GM18868 (cell line): ENCODE measurements at regions not wholly inside any gene's neighbourhood (a gene's known extent, or its start where the extent isn't known, plus 50 kb on each side); places are given as distances from the start of the nearest gene placed in this dataset.

Source experiments
- ATAC-seq: cut with Tn5 transposase; IDR thresholded peaks from one replicate; pipeline ENCODE4 v1.9.1; 2021; ENCODE audit warnings: mild to moderate bottlenecking, moderate library complexity; ENCODE audit not compliant: unreplicated experiment

DNA sequence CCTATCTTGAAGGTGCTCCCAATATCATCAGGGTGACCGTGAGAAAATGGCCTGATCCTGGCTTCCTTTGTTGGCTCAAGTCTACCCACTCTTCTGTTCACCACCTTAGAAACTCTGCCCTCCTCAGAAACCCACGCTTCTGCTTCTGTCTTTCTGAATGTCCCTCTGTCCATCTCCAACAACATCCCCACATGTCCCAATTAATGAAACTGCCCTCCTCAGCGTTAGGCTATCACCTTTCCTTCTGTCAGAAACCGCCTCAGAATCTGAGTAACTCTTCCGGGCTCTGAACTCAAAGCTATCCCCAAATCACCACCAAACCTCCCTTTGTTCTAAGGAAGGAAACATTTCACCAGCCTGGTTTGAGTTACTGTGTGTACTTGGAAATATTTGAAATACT is 315.8 kb upstream of the ZNF32 start:
- no peak for ATAC-seq

DNA sequence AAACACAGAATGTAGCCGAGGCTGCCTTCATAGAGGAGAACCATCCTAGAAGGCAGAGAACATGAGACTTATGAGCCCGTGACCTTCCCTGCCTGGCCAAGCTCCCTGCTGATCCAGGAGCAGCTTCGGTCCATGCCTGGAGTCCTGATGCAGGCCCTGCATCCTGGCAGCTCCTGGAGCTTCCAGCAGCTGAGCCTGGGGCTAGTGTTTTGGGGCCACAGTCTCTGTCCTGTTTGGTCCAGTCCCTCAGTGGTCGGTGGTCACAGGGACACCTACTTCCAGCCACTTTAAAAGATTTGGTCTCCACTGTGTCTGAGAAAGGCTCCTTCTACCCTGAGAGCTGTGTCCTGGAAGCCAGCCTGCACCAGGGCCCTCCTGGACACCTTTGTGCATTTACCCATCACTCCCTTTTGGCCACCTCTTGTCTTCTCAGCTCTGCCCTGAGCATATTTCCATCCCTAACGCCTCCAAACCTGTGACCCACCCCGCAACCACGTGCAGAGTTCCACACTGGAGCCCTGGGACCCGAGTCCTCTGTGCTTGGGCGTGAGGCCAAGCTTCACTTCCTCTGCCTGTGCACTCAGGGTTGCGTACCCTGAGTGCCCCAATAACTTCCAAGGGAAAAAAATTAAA is 315.2 kb upstream of the ZNF32 start:
- peak; percentile 36 for ATAC-seq

DNA sequence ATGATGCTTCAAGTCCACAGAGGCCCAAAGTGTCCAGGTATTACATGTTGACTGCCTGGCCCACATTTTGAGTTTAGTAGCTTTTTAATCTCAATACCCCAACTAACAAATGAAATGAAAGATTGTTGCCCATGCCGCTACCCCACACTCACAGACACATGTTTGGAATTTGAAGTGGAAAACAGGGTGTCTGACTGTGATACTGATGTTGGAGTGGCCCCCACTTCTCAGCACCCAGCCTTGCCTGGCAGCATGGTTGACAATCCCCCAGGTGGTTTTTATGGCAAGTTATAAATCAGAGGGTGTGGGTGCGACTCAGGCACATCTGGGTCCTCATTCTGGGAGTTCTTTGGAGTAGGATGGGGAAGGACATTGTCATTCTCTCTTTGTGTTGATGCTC is 314.7 kb upstream of the ZNF32 start:
- no peak for ATAC-seq

DNA sequence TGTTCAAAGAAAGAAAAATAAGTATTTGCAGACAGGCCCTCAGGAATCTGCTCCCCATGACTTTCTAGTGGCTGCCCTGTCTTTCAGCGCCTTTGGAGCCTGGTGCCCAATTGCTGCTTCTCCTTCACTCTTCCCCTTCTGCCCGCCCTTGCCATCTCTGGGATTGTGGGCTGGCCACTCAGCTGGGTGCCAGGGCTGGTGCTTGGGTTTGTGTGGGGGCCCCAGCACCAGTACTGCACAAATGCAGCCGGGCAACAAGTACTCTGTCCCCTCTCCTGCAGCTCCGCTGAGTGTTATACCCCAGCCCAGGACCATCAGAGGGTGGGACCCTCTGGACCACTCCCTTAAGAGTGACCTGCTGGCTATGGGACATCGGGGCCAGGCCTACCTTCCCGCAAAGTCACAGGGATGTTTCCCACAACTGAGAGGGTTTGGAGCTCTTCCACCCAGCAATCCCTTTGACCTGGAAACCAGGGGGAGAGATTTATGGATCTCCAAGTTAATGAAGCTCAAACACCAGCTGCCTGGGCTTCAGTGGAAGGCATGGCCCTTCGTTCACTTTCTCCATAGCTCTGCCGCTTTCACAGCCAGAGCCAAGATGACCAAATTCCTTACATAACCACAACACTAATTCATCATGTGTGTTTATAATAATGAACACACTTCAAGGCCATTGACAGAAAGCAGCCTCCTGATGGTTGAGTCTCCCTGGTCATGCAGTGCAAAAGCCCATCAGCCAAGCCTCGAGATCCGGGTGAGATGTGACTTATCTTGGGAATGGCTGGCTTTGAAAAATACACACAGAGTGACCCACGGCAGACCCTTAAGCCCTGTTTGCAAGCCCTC is 313.9 kb upstream of the ZNF32 start:
- ATAC-seq: no peak

DNA sequence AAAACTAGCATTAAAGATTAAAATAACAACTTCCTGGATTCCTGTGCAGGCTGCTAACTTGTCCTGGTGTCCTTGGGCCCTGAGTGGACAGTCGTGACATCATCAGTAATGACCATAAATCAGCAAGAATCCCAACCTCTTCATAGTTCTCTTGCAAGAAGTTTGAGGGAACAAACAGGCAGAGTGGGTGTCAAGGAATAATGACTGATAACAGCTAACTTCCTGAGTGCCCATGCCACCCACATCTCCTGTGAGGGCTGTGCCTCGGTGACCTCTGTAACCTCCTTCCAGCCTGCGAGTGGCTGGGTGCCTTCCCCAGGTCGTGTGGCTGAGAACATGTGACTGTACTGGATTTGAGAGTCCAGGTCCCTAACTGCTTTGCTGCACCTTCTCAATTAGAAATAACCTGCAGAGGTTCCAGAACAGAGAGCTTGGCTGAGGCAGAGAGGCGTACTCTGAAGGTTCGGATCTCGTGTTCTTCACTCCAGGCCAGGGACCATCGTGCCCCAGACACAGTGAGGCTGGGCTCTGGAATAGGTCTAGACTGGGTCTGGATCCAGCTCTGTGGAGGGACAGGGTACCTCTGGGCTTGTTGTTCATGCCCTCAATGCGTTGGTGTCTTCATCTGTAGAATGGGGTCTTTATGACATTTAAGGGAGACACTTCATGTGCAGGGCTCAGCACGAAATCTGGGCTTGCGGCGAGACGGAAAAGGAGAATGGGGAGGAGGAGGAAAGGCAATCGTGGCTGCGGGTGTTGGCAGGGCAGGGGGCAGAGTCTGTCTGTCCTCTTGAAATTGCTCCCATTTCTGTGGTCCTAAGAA is 313.1 kb upstream of the ZNF32 start:
- no peak for ATAC-seq

DNA sequence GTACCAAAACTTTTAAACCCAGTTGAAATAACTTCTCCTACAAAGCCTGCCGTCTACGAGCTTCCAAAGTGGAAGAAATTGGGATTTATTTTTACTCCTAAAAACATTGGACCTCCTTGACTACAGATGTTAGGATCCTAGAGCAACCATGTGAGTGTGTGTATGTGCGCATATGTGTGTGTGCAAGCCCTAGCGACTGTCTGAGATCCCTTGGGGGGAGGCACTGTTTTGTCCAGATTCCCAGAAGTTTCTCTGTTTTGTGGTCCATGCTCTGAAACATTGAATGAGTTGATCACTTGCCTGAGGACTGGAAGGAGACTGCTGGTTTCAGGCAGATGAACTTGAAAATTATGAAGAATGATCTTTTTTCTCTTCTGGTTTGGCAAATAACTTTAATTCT is 312.3 kb upstream of the ZNF32 start:
- ATAC-seq: no peak

DNA sequence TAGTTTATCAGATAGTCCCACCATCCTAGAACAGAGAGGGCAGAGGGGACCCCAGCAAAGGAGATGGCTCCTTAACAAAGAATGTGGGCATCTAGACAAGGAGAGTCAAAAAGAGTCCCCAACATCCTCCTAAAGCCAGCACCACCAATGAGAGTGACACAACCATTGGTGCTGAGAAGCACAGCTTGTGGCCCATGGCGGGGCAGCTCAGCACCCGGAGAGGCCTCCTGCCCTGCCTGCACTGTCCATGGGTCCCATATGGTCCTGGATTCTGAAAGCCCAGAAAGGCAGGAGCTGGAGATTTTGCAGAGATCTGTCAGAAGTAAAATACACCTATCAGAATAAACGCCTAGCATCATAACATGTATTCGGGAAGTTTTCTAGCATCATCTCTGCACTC is 311.8 kb upstream of the ZNF32 start:
- no peak for ATAC-seq

DNA sequence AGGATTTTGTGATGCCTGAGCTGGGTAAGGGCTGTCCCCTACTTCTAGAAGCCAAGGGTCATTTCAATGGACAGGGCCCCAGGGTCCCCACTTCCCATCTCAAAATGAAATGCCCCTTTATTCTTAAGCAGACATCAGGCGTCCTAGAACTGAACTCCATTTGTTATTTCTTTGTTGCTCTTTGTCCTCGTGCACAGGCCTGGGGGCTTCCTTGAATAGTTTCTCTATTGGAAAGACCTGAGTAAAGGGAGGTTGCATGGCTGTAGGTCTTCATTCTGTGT is 311.4 kb upstream of the ZNF32 start:
- ATAC-seq: no peak

DNA sequence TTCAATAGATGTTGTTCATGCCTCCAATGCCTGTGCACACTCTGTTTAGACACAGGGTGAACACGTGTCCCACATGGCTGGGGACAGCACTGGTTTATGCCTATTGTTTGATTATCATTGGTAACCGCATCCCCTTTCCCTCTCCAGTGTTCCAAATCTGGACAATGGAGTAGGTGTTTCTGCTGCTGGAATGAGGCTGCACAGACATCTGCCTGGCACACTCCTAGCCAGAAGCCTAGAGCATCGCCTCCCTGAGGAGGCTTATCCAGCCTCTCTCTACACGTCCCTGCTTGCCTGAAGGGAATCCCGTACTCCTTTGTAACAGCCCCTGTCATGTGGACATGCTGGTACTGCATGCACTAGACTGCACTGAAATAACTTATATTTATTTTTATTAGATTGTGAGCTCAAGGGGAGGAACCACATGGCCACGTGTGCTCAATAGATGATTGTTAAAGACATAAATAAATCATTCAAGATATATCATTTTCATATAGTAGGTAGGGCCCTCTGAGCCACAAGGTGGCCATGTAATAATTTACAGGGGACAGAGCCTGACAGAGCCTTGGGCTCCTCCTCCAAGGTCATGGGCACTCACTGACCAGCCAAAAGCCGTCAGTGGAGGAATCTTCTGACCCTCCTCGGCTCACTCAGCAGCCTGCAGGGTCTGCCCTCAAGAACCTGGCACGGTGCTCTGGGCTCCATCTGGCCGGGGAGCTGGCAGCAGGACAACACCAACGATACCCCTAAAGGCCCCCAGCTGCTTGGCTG is 310.9 kb upstream of the ZNF32 start:
- no peak for ATAC-seq

DNA sequence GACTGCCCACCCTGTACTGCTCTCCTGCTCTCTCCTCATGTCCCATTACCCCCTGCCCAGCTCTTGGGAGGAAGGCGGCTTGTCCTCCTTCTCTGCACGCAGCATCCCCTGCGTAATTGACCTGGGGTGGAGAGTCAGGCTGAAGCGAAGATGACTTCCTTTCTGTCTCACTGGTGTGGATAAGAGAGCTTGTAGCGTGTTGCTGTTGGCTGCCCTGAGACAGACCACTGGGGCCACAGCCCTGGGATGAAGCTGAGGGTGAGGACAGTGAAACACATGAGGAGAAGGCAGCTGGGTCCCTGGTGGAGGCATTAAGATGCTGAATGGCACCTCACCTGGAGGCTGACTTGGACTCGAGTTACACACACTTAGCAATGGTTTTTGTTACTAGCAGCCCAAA is 310.3 kb upstream of the ZNF32 start:
- ATAC-seq: no peak

DNA sequence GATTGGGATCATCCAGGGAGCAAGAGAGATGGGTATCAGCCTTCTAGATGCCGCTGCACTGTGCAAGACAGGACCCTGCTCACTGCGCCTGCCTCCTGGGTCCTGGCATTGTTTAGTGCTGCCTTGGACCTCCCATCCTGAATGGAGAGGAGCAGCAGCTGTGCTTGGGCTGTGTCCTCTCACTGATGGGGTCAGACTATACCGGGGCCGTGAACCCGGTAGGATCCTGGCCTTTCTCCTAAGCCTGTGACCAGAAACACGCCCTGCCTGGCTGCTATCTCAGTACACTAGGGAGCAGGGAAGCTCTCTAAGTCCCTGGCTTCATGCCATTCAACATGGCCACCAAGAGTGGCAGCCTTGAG is 309.4 kb upstream of the ZNF32 start:
- no peak for ATAC-seq

DNA sequence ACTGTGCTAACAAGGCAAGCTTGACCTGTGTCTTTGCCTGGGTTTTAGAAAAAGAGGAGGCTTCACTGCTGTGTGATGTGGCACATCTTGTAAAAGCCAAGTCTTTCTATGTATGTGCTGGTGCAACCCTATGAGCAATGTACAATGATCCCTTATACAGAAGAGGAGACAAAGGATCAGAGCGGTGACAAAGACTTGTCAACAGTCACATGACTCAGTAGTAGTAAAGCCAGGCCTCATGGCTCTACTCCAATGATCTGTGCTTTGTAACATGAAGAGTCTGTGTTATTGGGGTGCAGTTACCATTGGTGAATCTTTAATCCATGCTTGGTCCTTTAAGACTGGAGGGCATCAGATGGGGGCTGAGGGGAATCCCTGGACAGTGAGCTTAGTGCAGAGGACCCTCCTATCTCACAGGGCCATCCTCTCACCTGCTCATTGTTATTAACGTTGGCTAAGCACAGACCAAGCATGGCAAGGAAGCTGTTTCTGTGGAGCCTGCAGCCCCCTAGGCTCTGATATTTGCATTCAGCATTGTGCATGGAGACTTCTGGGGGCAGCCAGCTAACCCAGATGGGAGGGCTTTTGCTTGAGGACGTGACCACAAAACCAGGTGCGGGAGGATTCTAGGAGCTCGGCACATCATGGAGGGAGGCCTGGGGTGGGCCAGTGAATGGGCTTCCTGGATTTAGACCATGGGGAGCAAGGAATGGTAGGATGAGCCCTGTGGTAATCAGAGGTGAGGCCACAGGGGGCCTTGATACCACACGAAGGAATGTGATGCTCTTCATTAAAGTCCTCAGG is 308.8 kb upstream of the ZNF32 start:
- no peak for ATAC-seq

DNA sequence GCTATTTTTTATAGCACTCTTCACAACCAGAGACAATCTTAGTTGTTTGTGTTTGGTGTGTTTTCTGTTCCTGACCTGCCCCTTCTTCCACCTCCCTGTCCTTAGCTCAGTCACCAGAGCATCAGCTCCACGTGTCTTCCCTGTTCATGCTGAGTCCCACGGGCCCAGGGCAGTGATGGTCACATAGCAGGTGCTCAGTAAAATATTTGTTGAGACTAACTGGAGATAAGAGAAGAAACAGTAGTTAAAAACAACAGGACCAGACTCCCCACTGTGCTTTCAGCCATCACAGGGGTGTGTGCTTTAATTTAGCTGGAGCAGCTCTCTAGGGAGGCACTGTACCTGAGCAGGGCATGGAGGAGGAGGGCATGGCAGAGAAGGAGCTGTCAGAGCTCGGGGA is 307.3 kb upstream of the ZNF32 start:
- no peak for ATAC-seq

DNA sequence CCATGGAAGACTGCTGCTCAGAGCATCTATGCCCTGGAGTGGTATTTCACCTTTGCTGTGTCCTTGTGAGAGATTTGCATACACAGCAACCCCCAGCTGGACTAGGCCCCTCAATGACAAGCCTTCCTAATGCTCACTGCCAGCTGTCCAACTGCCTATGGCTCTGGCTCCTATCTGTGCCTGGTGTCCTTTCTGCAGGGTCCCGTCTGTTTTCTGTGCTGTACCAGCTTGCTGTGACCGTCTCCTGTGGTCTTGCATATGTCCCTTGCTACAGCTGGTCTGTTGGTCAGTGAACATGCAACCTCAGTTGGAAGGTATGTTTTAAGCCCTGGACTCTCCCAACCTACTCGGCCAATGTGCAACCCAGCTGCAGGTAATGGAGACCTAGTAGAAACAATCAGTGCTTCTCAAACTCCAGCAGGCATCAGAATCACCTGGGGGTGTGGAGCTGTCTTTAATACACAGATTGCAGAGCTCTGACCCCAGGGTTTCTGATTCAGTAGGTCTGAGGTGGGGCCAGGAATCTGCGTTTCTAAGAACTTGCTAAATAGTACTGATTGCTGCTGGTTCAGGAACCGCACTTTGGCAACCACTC is 306.4 kb upstream of the ZNF32 start:
- no peak for ATAC-seq

DNA sequence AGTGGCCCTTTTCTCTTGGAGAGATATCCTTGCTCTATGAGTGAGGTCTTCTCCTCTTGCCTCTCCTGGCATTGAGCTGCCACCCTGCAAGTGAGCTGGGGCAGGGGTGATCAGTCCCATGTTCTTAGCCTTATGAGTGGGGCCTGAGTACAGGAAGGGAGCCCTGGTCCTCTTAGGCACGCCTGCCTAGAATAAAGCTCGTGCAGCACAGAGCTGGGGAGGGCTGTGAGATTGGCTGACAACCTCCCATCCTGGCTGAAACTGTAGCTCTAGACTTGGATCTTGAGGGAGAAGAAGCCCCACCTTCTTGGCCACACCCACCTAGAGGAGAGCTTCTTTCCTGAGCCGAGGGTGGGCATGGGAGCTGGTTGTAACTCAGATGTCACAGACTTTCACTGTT is 305.0 kb upstream of the ZNF32 start:
- ATAC-seq: no peak

DNA sequence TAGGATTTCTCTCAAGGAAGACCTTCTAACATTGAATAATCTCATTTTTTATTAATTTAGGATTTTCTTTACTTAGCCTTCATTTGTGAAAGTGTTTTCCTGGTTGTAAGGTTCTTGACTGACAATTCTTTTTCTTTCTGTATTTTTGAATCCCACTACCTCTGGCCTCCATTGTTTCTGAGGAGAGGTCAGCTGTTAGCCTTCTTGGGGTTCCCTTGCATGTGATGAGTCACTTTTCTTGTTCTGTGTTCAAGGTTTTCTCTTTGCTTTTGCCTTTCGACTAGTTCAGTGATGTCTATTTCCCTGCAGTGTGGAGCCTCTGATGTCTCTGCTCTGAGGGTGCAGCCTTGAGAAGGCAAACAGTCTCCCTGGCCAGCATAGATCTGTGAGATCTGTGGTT is 304.1 kb upstream of the ZNF32 start:
- no peak for ATAC-seq

DNA sequence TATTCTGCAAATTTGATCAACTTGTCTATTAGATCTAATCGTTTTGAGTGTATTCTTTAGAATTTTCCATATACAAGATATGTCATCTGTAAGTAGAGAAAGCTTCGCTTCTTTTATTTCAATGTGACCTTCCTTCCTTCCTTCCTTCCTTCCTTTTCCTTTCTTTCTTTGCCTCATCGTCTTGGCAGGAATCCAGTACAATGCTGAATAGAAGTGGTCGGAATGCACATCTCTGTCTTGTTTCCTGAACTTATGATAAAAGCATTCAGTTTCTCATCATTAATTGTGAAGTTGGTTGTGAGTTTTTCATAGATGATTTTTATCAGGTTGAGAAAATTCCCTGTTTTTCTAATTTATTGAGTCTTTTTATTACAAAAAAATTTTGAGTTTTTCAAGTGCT is 300.7 kb upstream of the ZNF32 start:
- no peak for ATAC-seq

DNA sequence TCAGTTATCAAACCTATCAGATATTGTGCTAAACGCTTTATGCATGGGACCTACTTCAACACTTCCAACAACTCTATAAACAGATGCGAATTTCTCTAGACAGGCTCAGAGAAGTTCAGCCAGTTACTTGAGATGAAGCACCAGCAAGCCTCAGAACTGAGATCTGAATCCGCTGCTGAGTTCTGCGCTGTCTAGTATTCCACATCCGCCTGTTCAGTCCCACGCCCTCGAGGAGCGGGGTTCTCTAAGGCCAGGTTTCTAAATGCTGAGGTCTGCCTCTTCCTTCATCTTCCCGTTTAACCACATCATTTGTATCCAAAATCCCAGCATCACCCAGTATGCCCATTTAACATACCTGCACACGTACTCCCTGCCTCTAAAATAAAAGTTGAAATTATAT is 297.8 kb upstream of the ZNF32 start:
- ATAC-seq: no peak

DNA sequence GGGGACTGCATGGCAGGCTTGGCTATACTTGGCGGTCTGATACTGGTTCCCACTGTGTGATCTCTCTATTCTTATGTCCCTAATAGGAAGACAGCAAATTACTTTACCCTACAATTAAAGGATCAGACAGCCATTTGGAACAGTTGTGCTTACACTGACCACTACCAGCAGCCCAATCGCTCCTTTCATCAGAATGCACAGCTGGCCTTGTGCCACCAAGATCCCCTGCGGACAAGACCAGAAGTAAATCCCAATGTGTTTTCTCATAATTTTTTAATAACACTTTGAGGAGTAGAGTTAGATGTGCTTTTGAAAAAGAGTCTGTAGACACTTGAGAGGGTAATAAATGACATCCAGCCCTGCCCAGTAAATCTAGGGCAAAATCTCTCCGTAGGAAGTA is 297.2 kb upstream of the ZNF32 start:
- ATAC-seq: no peak

DNA sequence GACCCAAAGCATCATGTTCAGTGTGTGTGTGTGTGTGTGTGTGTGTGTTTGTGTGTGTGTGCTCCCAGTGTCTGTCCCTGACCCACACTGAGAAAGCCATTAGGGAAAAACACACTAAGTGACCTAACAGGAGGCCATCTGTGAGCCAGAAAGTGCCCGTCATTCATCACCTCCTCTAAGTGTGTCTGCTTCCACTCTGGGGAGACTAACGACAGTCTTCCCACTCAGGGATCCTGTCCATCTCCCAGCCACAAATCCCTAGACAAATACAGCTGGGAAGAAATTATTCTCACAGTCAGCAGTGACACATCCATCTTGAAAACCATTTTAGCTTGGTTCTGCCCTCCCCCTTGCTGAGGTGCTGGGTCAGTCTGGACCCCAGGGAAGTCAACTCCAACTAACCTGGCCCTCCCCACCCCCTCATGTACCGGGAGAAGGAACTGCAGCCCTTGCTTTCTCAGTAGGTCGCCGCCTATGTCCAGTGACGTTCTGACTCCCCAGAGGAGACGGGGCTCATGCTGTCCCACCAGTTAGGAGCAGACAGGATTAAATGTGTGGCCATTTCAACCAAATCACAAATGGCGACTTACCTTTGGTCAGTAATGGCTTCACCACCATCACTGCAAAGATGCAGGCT is 296.5 kb upstream of the ZNF32 start:
- no peak for ATAC-seq
